ENCODE measurements at regions not wholly inside any gene's neighbourhood (a gene's known extent, or its start where the extent isn't known, plus 50 kb on each side); places are given as distances from the start of the nearest gene placed in this dataset.
"Not testable (repeated sequence)": the region's sequence is repeated elsewhere in the genome, so short reads cannot be mapped to it uniquely, and the experiment has no call there.

GRCh38 chr5:163185315-163185714 lies 252.1 kb upstream of the CCNG1 start:
- DNase-seq = no peak

DNA sequence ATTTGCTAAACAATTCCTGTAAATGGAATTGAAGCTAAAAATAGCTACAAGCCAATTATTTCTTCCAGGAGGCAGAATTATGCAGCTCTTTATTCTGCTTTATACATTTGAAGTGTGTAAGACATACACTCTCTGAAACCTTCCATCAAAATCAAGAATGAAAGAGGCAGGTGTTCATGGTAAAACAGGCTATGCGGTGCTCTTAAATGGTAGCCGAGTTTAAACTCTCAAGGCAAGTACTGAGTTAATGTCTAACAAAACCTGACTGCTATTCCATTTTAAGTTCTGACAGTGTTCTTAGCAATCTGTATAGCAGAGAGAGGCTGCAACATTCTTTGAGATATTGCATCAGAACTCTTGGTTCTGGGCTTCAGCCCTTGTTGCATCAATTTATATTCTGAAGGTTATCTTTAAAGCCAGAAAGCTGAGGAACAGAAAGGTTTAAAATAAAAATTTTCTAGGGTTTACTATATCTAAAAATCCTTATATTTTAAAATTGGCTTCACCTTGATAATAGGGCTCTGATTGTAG lies 248.3 kb upstream of the CCNG1 start:
- DNase-seq = no peak

- no peak for DNase-seq
These were observed 247.1 kb upstream of the CCNG1 start for GRCh38 chr5:163190283-163190682.

GRCh38 chr5:163190784-163191183 lies 246.6 kb upstream of the CCNG1 start:
- DNase-seq = no peak

DNA sequence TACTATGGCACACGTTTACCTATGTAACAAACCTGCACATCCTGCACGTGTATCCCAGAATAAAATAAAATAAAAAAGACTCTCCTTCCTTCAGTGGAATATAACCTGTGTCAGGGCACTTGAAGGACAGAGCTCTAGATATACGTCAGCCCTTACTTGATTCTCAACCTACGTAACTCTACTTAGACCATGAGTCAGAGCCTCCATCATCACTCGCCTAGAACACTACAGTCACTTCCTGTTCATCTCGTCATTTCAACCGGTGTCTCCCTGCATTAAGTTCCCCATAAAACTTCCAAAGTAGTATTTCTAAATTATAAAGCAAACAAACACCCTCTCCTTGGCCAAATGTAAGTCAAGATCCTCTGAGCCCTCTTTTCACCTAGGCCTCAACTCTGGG lies 243.5 kb upstream of the CCNG1 start:
- no peak for DNase-seq

DNA sequence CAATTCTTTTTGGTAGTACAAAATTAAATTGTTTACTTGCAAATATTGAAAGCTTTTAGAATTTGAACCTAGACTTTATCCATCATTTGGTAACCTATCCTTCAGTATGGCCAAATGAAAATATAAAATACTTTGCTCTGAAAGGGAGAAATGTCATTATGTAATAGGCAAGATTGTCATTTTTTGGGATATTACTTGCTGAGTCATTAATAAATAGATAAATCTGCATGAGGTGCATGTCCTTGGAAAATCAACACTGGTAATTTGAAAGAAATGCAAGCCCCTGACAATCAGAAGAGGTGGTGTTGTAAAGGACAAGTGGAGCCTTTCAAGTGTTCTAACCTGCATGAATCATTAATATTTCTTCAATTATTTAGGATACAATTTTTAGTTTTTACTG lies 231.8 kb upstream of the CCNG1 start:
- no peak for DNase-seq

- DNase-seq = no peak
These were observed 215.8 kb upstream of the CCNG1 start for GRCh38 chr5:163221581-163221980.

GRCh38 chr5:163222982-163223381 lies 214.4 kb upstream of the CCNG1 start:
- DNase-seq = no peak

GRCh38 chr5:163244445-163244987 lies 192.9 kb upstream of the CCNG1 start:
- DNase-seq = no peak

DNA sequence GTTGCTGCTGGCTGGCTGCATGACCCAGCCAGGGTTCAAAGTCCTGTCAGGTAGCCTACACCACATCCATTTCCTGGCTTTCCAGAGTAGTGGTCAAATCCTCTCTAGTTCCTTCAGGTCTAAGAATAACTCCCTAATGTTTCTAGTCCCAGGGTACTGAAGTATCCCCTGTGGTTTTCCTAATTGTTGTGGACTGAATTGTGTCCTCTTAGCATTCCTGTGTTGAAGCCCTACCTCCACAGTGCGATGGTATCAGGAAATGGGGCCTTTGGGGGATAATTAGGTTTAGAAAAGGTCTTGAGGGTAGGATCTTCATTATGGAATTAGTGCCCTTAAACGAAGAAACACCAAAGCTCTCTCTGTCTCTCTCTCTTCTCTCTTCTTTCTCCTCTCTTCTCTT lies 191.8 kb upstream of the CCNG1 start:
- no peak for DNase-seq

GRCh38 chr5:163248333-163248732 lies 189.1 kb upstream of the CCNG1 start:
- no peak for DNase-seq

- DNase-seq = no peak
These were observed 188.5 kb upstream of the CCNG1 start for GRCh38 chr5:163248871-163249270.

DNA sequence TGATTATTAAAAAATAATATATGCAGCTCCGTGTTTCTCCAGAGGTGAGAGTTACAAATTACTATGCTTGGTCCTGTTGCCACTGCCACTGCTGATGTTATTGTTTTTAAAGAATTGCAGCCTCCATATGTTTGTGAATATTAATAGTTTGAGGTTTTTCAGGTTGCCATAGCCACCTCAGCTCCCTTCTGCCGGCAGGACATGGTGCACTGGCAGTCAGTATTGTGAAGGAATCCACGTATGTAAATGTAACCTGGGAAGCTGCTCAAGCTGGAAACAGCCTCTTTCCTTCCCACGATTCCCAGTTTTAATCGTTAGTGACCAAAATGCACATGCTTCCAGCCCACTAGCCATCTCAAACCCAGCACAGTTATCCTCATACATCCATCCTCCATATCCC lies 184.4 kb upstream of the CCNG1 start:
- DNase-seq = no peak

- DNase-seq = no peak
These were observed 177.9 kb upstream of the CCNG1 start for GRCh38 chr5:163259495-163259894.

GRCh38 chr5:163260471-163260870 lies 176.9 kb upstream of the CCNG1 start:
- DNase-seq = no peak

- no peak for DNase-seq
These were observed 176.4 kb upstream of the CCNG1 start for GRCh38 chr5:163260961-163261360.

DNA sequence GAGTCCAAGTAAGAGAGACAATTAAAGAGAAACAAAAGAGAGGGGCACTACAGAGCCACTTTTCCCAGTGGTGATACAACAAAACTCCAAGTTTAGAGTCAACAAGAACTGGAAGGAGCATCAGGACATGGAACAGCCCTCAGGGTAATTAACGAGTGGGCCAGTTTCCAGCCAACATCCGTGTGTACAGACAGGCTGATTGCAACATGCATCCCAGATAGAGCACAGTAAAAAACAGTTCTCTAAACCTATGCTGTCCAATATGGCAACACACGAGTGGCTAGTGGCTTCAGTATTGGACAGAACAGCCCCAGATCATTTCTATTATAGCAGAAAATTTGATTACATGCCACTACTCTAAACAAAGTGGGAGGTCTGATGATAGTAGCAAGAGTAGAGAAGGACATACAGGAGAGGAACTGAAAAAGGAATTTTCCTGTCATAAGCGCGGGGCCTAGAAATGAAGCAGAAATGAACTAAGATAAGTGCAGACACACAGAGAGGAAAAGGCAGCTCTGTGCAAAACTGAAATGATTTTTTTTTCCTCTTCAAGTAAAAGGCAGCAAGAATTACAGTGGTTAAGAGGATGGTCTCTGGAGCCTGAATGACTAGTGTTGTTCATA lies 175.6 kb upstream of the CCNG1 start:
- DNase-seq = no peak

DNA sequence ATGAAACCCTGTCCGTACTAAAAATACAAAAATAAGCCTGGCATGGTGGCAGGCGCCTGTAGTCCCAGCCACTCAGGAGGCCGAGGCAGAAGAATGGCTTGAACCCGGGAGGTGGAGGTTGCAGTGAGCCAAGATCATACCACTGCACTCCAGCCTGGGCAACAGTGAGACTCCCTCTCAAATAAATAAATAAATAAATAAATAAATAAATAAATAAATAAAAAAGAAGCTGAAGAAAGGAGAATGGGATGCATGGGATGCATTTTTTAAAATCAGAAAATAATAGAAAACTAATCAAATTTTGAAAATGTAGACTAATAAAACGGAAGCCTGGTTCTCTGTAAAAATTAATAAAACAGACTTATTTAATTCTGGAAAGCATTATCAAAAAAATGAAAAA lies 171.1 kb upstream of the CCNG1 start:
- DNase-seq = not testable (repeated sequence)

DNA sequence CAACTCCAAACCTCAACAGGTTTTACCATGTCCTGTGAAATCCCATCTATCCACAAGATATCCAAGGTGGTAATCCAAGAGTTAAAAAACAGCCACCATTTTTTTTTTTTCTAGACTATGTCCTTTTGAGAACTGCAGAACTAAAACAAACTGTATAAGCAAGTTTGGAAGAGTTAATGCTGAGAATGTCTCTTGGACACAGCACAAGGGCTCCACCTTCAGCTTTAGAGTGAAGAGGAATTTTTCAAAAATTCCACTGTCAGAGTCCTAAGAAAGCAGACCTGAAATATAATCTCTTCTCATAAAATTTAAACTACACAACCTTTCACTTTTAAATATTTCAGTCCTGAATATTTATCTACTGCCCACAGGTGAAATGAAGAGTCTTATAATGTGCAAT lies 167.8 kb upstream of the CCNG1 start:
- no peak for DNase-seq

GRCh38 chr5:163276466-163276865 lies 160.9 kb upstream of the CCNG1 start:
- no peak for DNase-seq

- not testable (repeated sequence) for DNase-seq
These were observed 156.5 kb upstream of the CCNG1 start for GRCh38 chr5:163280897-163281296.

- DNase-seq = no peak
These were observed 155.9 kb upstream of the CCNG1 start for GRCh38 chr5:163281512-163281911.

- no peak for DNase-seq
These were observed 143.6 kb upstream of the CCNG1 start for GRCh38 chr5:163293836-163294235.

DNA sequence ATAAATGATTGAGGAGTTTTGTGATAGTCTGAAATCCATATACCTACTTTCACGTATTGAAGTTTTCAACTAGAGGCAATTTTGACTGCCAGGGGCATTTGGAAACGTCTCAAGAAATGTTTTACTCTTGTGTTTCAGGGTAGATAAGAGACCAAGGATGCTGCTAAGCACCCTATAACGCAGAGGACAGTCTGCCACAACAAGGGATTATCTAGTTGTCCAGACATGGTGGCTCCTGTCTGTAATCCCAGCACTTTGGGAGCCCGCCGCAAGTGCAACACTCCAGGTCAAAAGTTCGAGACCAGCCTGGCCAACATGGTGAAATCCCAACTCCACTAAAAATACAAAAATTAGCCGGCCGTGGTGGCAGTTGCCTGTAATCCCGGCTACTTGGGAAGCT lies 133.7 kb upstream of the CCNG1 start:
- DNase-seq = no peak

DNA sequence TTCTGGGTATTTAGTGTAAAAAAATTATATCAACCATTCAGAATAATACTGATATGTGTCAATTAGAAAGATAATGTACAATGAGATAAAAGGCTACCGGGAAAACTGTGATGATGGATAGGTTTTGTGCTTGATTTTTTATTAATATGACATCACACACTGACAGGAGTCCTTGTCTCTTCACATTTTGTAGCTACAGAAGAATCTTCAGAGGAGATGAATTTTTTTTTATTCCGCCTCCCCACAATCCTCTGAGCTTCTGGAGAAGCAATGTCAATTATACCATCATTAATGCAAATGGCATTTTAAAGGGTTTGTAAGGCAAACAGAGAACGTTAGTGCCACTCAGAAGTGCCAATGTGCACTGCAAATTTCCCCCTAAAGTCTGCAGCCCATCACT lies 131.7 kb upstream of the CCNG1 start:
- no peak for DNase-seq
